ENCODE measurements at regions not wholly inside any gene's neighbourhood (a gene's known extent, or its start where the extent isn't known, plus 50 kb on each side); places are given as distances from the start of the nearest gene placed in this dataset.

DNA sequence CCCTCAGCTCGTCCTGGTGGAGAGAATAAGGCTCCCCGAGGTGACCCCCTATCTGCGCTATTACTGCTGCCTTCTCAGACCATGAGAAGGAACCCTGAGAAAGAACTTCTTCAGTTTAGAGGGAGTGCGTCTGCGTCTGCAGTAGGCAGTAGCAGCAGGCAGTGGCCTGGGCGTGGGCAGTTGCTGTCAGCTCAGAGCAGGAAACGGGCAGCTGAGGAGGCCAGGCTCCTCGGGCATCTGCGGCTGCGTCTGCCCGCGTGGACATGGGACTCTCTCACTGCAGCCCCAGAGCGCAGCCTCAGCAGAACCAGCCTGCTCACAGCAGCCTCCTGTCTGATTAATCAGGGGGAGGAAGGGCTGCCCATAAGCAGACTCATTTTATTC is 49.8 kb upstream of the FCN1 start:
- no peak for DNase-seq

DNA sequence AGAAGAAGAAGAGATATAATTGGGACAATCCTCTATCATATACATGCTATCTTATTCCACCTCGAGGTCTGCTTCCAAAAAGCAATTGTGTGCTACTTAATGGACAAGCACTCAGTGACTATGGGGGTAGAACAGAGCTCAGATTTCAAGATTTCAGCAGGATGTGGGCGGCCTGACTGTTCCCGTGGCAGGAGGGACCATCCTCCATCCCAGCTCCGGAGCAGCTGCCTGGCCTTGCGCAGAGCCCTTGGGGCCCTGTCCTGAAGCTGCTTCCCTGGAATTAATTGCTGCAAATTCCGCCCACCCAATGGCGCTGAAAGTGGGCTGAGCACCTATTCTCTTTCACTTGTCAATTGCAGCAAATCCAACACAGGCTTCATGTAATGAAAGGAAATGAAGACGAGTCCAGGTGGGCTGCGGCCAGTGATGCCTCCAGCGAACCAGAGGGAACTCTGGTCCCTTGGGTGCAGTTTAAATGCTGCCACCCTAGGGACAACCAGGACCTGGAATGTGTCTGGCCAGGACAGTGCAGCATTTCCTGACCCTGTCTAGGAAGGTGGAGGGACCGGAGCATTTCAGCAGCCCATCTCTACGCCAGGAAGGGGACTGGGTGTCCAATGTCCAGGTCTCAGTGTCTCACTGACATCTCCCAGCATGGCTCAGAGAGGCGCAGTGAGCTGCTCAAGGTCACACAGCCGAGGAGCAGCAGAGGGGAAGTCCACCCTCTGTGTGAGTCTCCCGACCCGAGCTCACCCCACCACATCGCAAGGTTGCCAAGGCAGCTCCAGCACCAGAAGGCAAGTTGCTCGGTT is 50.5 kb upstream of the FCN1 start:
- peak; percentile 75 for DNase-seq

GRCh38 chr9:134968823-134969090 is 51.0 kb upstream of the FCN1 start:
- no peak for DNase-seq

DNA sequence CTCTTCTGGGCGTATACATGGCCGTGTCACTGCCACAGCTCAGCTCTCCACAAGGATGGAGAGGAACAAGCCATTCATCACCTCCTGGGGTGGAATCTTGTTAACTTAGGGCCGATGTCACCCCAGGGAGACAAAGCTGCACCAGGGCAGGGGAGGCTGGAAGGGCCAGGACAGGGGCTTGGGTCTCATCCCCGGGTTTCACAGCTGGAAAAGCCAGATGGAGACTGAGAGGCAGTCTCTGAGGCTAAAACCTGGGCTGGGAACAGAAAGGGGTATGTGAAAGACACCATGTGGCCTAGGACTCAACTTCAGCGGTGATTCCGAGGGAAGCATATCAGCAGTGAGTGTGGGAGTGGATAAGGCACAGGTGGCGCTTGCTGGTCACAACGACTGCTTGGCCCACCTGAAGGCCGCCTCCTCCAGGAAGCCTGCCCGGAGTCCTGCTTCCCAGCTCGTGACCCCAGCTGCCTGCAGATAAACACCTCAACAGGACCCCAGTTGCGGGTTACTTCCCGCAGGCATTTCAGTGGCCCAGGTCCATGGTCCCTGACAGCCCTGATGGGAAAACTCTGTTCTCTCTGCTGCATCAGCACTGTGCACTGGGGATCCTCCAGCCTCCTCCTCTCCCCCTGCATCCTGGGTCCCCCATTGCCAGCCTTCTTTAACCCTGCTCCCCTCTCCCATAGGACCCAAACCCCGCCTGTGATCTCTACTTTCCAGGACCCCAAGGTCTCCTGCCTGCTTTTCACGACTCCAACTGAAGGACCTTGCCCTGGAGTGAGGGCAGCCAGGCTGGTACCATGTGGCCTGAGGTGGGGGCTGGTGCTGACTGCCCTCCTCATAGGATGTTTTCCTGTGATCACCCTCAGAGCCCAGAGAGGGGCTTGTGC is 51.7 kb upstream of the FCN1 start:
- DNase-seq = no peak

- DNase-seq = no peak
Observed at GRCh38 chr9:134970198-134970597, 52.5 kb upstream of the FCN1 start.

DNA sequence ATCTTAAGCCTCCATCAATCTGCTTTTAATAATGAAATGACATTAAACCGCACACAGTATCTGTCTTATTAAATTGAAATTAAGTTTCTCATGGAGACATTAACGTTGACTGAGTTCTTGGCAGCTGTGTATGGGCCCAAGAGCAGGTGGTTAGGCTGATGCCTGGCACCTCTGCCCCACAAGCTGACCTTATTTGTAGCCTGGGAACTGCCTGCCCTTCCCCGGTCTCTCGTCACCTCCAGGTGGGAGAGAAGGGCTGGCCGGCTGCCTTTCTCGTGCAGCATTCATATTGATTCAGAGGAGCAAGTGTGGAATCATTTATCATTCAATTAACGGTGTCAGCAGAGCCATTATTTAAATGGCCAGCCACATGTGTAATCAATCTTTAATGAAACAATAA is 53.0 kb upstream of the FCN1 start:
- DNase-seq = no peak

DNA sequence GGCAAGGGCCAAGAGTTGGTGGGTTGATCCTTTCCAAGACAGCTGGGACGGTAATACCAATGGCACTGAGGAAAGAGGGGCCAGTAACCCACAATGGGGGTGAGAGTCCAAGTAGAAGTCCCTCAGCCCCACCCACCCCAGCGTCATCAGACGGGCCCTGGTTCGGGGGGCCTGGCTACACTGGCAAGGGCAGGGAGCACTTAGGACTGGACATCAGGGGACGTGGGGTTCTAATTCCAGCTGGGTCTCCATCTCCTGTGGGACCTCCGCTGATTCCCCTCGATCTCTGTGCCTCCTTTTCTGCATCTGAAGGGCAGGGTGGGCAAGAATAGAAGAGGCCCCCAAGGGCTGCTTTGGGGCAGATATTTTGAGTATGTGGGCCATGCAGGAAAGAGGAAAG is 53.5 kb upstream of the FCN1 start:
- DNase-seq = no peak

DNA sequence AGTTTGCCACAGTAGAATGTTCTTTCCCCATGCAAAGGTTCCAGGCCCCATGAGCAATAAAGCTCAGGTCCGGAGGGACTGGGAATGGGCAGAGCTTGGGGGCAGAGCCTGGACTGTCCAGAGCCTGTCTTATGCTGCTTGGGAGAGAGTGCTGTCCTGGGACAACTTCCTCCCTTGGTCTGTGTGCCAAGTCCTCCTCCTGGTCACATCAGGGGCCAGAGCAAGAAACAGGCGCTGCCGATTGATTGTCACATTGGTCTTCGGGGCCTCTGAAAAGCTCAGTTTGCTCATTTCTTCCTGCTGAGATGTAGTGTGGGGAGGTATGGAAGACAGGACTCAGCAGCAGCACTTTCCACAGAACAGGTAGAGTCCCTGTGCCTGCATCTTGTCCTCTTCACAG is 54.0 kb upstream of the FCN1 start:
- no peak for DNase-seq

DNA sequence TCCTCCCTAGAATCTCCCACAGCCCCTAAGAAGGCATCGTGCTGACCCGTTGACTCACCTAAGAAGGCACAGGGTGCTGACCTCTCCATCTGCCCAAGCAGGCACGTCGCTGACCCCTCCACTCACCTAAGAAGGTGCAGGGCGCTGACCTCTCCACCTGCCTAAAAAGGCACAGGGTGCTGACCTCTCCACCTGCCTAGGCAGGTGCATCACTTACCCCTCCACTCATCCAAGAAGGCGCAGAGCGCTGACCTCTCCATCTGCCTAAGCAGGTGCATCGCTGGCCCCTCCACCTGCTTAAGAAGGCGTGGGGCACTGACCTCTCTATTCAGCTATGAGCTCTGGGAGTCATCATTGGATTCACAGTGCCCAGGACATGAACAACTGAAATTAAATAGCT is 54.4 kb upstream of the FCN1 start:
- no peak for DNase-seq

DNA sequence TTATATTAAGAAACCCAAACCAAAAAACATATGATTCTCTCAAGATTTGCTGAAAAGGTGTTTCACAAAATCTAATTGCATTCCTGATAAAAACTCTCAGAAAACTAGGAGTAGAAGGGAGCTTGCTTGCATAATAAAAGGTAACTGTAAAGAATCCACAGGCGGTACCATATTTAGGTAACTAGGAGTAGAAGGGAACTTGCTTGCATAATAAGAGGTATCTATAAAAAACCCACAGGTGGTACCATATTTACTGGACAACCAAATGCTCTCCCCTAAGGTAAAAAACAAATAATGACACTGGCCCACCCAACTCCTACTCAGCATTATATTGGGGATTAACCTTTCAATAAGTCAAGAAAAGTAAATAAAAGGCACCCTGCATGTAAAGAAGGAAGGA is 57.5 kb upstream of the FCN1 start:
- DNase-seq = no peak

DNA sequence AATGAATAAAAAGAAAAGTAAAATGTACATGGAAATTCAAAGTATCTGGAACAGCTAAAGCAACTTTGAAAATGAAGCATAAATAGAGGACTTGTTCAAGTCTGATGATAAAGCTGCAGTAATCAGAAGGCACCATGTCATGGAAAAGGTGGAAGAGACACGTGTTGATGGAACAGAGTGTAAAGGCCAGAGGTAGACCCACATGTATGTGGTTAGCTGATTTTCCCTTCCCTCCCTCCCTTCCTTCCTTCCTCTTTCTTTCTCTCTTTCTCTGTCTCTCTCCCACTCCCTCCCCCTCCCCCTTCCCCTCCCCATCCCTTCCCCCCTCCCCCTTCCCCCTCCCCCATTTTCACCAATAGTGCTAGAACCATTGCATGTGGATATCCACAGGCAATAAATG is 58.7 kb upstream of the FCN1 start:
- no peak for DNase-seq

DNA sequence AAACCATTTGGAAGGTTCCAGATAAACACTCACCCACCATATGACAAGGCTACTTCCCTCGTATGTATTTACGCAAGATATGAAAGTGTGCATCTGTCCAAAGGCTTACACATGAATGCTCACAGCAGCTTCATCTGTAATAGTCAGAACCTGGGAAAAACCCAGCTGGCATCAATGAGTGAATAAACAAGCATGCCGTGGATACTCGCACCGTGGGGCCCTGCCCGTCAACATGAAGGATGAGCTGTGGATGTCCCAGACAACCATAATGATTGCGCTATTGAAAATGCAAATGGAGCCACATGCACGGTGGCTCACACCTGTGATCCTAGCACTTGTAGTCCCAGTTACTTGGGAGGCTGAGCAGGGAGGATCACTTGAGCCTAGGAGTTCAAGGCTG is 60.6 kb upstream of the FCN1 start:
- no peak for DNase-seq

- no peak for DNase-seq
Observed at GRCh38 chr9:134980516-134980915, 62.8 kb upstream of the FCN1 start.

- DNase-seq = no peak
Observed at GRCh38 chr9:134980991-134981390, 63.3 kb upstream of the FCN1 start.

DNA sequence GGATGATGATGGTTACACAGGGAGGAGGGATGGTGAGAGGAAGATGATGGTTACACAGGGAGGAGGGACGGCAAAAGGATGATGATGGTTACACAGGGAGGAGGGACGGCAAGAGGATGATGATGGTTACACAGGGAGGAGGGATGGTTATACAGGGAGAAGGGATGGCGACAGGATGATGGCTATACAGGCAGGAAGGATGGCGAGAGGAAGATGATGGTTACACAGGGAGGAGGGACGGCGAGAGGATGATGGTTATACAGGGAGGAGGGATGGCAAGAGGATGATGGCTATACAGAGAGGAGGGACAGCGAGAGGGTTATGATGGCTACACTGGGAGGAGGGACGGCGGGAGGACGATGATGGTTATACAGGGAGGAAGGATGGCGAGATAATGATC is 64.1 kb upstream of the FCN1 start:
- no peak for DNase-seq

DNA sequence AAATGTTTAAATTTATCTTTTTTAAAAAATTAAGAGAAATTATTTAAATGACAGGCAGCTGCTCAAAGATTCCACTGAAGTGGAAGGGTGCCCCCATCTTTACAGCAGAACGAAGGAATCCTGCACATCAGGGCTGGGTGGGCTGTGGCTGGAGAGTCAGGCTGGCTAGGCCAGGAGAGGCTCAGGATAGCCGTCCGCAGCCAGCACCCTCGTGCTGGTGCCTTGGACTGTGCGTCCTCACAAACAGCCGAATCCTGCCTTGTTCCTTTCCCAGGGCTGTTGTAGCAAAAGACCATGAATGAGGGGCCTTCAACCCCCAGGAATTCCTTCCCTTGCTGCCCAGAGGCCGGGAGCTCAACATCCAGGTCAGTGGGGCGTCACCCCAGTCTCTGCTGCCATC is 64.6 kb upstream of the FCN1 start:
- no peak for DNase-seq

- no peak for DNase-seq
Observed at GRCh38 chr9:134983074-134983473, 65.4 kb upstream of the FCN1 start.

GRCh38 chr9:134983506-134984371 is 66.0 kb upstream of the FCN1 start:
- peak; percentile 86 for DNase-seq

GRCh38 chr9:134984372-134985265 is 66.9 kb upstream of the FCN1 start:
- no peak for DNase-seq

DNA sequence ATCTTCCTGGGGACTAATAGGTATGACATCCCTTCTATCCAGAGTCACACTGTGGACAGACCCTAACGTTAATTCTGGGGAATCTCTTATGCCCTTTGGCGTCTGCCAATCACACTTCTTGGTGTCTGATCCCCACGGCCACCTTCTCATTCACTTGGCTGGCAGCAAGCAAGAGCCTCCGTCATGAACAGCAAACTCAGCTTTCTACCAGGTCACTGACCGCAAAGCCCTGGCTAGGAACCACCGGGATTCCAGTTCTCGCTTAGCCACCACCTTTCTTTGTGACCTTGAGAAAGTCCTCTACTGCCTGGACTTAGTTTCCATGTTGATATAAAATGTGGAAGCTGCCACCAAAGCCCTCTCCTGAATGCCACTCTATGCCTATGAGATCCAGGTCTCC is 67.7 kb upstream of the FCN1 start:
- no peak for DNase-seq

- DNase-seq = no peak
Observed at GRCh38 chr9:134986957-134987356, 69.2 kb upstream of the FCN1 start.

DNA sequence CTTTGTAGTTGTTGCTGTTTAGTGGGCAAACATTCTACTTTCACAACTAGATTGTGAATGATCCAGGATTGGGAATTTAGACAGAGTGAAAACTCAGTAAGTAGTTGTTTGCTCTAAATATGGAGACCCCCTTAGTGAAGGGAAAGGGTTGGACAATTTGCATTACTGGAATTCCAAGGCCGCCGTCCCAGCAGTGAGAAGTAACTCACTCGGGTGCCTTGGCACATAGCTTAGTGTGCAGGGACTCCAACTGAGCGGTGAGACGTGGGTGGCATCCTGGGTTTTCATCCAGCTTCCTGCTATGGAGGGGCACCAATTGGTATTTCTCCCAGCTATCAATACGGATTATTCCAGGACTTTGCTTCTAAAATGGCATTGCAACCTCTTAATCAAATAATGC is 69.7 kb upstream of the FCN1 start:
- no peak for DNase-seq

Measured in DMS79 (cell line).